Testis (tissue), 2 donors: ENCODE measurements at regions not wholly inside any gene's neighbourhood (a gene's known extent, or its start where the extent isn't known, plus 50 kb on each side); places are given as distances from the start of the nearest gene placed in this dataset.

Experiments used
- CTCF ChIP-seq, 3 experiments: fragments of 450-650 bp in 2 of 3; fragments of 200-600 bp in 1 of 3; sonication (generic) in 1 of 3; IDR thresholded peaks; one replicate each; pipeline ENCODE4 v1.5.1; 2016 to 2019; ENCODE audit warnings: antibody characterized with exemption in 3 of 3, mild to moderate bottlenecking in 2 of 3, moderate library complexity in 1 of 3
- POLR2A ChIP-seq: fragments of 450-650 bp; IDR thresholded peaks from one replicate; pipeline ENCODE4 v1.6.1; 2017; ENCODE audit warnings: antibody characterized with exemption, mild to moderate bottlenecking, moderate library complexity

DNA sequence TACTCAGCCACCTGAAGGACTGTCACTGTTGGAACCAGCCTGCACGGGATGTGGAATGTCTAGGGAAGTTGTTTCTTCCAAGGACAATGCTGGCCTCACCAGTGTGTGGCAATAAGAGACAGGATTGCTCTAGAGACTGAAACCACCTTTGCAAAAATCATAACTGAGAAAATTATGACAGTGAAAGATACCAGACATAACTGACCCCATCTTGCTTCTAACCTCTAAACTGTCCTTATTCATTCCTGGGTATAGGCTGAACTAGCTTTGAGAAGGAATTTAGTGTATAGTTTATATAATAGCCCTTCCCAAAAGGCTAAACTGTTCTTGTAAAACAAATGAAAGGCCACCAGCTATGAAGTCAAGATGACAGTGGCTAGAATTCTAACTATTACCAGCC is 83.6 kb downstream of the IER5 start:
- no peak for TF ChIP-seq CTCF (IDR thresholded peaks at IDR 0.05)
- TF ChIP-seq POLR2A: no peak
